ENCODE measurements at regions not wholly inside any gene's neighbourhood (a gene's known extent, or its start where the extent isn't known, plus 50 kb on each side); places are given as distances from the start of the nearest gene placed in this dataset.

- TF ChIP-seq GATA2 (IDR thresholded peaks at IDR 0.05; ENCODE audit: low read depth, low read length) (no peak), GATA3 (IDR thresholded peaks at IDR 0.05; ENCODE audit: low read depth, low read length) (no peak)
Measured at GRCh38 chr13:62973804-62974203, 1558.2 kb upstream of the PCDH20 start.
